ENCODE measurements at regions not wholly inside any gene's neighbourhood (a gene's known extent, or its start where the extent isn't known, plus 50 kb on each side); places are given as distances from the start of the nearest gene placed in this dataset.

DNA sequence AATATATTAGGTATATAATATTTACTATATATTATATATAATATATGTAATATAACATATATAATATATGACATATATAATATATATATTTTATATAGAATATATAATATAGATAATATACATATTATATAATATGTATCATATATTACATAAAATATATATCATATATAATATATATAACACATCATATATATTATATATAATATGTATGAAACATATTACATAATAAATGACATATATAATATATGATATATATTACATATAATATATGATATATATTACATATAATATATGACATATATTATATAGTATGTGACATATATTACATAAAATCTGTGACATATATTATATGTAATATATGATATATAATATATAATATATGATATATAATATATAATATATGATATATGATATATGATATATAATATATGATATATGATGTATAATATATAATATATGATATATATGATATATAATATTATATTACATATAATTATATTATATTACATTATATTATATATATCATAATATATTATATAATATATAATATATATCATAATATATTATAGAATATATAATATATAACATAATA is 119.5 kb upstream of the RIMBP3 start:
- no peak for DNase-seq (ENCODE audit: low spot score)

DNA sequence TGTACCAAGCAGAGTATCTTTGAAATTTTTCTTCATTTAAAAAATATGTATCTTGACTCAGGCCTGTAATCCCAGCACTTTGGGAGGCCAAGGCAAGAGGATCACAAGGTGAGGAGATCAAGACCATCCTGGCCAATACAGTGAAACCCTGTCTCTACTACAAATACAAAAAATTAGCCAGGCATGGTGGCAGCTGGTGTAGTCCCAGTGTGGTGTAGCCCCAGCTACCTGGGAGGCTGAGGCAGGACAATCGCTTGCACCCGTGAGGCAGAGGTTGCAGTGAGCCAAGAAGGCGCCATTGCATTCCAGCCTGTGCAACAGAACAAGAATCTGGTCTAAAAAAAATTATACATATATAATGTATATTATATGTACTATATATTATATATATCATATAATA is 118.7 kb upstream of the RIMBP3 start:
- DNase-seq (ENCODE audit: low spot score), result peak; percentile 87
